GM21737 (cell line): ENCODE measurements at regions not wholly inside any gene's neighbourhood (a gene's known extent, or its start where the extent isn't known, plus 50 kb on each side); places are given as distances from the start of the nearest gene placed in this dataset.

Experiments used
- ATAC-seq: cut with Tn5 transposase; IDR thresholded peaks from one replicate; pipeline ENCODE4 v1.9.1; 2021; ENCODE audit warnings: mild to moderate bottlenecking, moderate library complexity; ENCODE audit not compliant: unreplicated experiment

GRCh38 chr20:11118802-11119380 lies 445.1 kb upstream of the JAG1 start:
- ATAC-seq, result no peak

- no peak for ATAC-seq
Measured at GRCh38 chr20:11119573-11119972, 445.8 kb upstream of the JAG1 start.

- no peak for ATAC-seq
Measured at GRCh38 chr20:11120431-11120830, 446.6 kb upstream of the JAG1 start.

- no peak for ATAC-seq
Measured at GRCh38 chr20:11124849-11125505, 451.2 kb upstream of the JAG1 start.

- no peak for ATAC-seq
Measured at GRCh38 chr20:11128220-11128718, 454.5 kb upstream of the JAG1 start.

- ATAC-seq, result no peak
Measured at GRCh38 chr20:11128721-11129120, 454.9 kb upstream of the JAG1 start.

GRCh38 chr20:11130554-11131166 lies 456.9 kb upstream of the JAG1 start:
- no peak for ATAC-seq

- ATAC-seq, result no peak
Measured at GRCh38 chr20:11132819-11133415, 459.1 kb upstream of the JAG1 start.

- no peak for ATAC-seq
Measured at GRCh38 chr20:11136691-11137090, 462.9 kb upstream of the JAG1 start.

GRCh38 chr20:11137688-11138087 lies 463.9 kb upstream of the JAG1 start:
- ATAC-seq, result no peak

GRCh38 chr20:11140359-11140758 lies 466.6 kb upstream of the JAG1 start:
- no peak for ATAC-seq

- no peak for ATAC-seq
Measured at GRCh38 chr20:11143481-11143880, 469.7 kb upstream of the JAG1 start.

GRCh38 chr20:11144114-11144950 lies 470.5 kb upstream of the JAG1 start:
- ATAC-seq, result no peak

- ATAC-seq, result no peak
Measured at GRCh38 chr20:11145616-11146015, 471.8 kb upstream of the JAG1 start.

- ATAC-seq, result no peak
Measured at GRCh38 chr20:11153819-11154218, 480.0 kb upstream of the JAG1 start.

- ATAC-seq, result no peak
Measured at GRCh38 chr20:11155156-11155756, 481.5 kb upstream of the JAG1 start.

GRCh38 chr20:11156922-11157321 lies 483.1 kb upstream of the JAG1 start:
- no peak for ATAC-seq

- no peak for ATAC-seq
Measured at GRCh38 chr20:11158146-11158545, 484.3 kb upstream of the JAG1 start.

GRCh38 chr20:11158589-11158988 lies 484.8 kb upstream of the JAG1 start:
- ATAC-seq, result no peak

- ATAC-seq, result no peak
Measured at GRCh38 chr20:11159728-11160127, 485.9 kb upstream of the JAG1 start.
